ENCODE measurements at regions not wholly inside any gene's neighbourhood (a gene's known extent, or its start where the extent isn't known, plus 50 kb on each side); places are given as distances from the start of the nearest gene placed in this dataset.
"Not testable (repeated sequence)": the region's sequence is repeated elsewhere in the genome, so short reads cannot be mapped to it uniquely, and the experiment has no call there.

DNA sequence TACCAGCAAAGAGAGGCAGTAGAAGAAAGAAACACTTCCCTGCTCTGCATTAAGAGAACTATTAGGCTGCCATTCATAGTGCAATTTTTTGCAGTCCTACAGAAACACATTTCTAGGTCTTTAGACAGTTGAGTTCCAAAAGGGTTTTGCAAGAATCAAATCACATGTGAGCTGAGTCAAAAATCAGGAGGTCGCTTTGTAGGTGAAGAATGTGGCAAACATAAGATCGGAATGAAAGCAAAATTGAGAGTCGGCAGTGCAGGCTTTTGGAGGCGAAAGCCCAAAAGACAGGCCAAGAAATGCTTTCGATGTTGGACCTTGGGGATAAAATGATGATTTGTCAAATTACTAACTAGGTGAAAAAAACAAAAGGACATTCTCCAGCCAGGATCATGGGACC is 213.5 kb upstream of the NRIP1 start:
- no peak for DNase-seq (ENCODE audit: low read depth)

- DNase-seq (ENCODE audit: low read depth), result no peak
Observed at GRCh38 chr21:15278851-15279250, 214.1 kb upstream of the NRIP1 start.

- DNase-seq (ENCODE audit: low read depth), result no peak
Observed at GRCh38 chr21:15279482-15279881, 214.7 kb upstream of the NRIP1 start.

DNA sequence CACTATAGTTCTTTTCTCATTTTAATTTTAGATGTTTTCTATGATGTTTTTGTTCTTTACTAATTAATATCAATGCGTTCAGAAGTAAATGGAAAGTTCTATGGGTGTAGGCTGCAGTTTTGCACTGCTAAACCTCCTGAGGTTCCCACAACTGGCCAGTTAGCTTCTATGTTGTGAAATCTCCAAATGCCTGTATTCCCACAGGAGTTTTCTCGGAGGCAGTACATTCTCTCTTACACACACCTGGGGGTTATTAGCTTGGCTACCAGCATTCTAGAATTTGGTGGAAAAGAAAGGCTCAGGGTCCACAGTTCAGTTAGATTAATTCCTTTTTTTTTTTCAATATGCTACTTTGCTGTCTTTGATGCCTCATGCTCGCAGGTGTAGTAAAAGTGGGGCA is 216.9 kb upstream of the NRIP1 start:
- no peak for DNase-seq (ENCODE audit: low read depth)

DNA sequence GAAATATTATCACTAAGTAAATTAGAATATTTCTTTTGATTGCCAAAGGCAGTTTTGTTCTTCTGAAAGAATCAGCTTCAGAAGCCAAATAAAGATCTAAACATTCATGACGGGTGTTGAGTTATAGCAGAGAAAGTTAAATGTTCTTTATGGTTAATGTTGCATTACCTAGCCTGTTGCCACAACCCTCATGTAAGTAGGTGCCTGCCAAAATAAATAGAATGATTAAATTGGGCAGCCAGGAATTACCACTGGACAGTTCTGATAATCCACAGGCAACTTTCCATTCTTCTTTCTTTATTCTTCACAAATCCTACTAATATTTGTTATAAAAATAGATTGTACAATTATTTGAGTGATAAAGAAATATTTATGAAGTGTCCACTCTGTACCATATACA is 217.9 kb upstream of the NRIP1 start:
- DNase-seq (ENCODE audit: low read depth), result no peak

- no peak for DNase-seq (ENCODE audit: low read depth)
Observed at GRCh38 chr21:15283138-15283537, 218.3 kb upstream of the NRIP1 start.

GRCh38 chr21:15283789-15284188 is 219.0 kb upstream of the NRIP1 start:
- no peak for DNase-seq (ENCODE audit: low read depth)

- DNase-seq (ENCODE audit: low read depth), result no peak
Observed at GRCh38 chr21:15285556-15285955, 220.8 kb upstream of the NRIP1 start.

DNA sequence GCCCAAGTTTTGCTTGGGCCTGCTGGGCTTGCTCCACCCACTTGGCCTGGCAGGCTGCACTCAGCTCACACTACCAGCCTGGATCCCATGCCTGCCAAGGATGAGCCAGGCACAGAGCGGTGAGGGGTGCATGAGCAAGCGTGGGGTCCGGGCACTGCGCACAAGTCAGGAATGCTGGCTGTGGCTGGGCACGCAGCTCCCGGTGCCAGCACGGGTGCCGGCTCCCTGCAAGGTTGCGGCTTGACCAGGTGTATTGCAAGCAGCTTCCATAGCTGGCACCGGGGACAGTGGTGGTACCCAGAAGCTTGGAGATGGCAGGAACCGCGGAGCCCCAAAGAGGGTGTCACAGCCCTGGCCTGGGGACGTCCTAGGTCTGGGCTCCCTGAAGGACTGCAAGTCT is 224.4 kb upstream of the NRIP1 start:
- DNase-seq (ENCODE audit: low read depth), result no peak

DNA sequence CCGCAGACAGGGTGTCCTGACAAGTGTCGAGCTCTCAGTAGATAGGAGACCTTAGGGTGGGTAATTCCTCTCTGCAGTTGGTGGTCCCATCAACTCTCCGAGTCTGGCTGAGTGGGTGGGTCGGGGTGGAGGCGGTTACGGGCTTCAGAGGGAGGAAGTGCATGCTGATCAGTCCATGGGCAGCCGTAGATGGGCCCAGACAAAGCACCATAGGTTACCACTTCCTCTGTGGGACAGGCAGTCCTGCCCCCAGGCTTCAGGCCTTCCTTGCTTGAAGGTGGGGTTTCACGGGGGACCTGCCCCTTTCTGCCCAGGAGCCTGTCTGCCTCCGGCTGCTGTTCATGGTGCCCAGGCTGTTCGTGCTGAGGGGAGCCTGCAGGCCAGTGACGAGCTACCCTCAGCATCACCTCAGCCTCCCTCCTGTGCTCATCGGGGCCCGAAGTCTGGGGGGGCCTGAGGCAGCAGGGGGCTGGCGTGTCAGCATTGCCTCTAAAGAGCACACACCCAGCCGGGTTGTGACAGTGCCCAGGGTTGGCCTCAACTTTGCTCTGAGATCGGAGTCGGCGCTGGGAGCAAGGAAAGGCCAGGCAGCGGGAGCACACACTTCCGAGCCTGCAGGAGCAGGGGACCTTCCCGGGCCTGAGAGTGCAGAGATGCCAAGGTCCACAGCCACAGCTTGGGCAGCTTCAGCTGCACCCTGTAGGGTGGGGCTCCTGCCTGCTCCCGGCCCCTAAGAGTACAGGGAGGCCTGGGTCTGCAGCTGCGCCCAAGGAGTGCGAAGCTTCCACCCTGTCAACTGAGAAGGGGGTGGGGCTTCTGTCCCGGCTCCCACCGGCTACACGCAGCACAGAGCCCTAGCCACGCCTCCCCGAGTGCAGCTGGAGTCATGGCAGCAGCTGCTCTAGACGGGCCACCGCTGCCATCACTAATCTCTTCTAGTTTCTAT is 225.4 kb upstream of the NRIP1 start:
- no peak for DNase-seq (ENCODE audit: low read depth)

- no peak for DNase-seq (ENCODE audit: low read depth)
Observed at GRCh38 chr21:15291621-15292266, 226.9 kb upstream of the NRIP1 start.

GRCh38 chr21:15293240-15293639 is 228.4 kb upstream of the NRIP1 start:
- DNase-seq (ENCODE audit: low read depth), result peak; percentile 96

DNA sequence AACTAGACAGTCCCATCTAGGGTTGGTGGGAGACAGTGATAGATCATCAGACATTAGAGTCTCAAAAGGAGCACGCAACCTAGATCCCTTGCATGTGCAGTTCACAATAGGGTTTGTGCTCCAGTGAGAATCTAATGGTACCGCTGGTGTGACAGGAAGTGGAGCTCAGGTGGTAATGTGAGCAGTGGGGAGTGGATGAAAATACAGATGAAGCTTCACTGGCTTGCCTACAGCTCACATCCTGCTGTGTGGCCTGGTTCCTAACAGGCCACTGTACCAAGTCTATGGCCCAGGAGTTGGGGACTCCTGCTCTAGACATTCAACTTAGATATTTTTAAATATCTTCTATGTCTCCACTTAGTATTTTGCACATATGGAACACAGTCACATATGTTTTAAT is 231.1 kb upstream of the NRIP1 start:
- no peak for DNase-seq (ENCODE audit: low read depth)

GRCh38 chr21:15297824-15298223 is 233.0 kb upstream of the NRIP1 start:
- DNase-seq (ENCODE audit: low read depth), result no peak

DNA sequence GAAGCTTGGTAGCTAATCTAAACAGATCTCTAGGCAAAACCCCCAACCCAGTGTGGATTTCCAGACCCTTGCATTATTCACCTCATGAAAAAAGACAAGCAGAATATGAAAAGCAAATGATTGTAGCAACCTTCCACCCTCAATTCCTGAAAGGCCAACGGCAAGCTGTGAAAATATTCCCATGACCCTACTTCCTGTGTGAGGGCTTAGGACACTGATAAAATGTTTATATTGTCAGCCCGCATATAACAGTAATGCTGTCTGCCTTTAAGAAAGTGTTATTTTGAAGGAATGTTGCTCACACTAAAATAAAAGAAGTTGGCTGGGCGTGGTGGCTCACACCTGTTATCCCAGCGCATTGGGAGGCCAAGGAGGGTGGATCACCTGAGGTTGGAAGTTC is 233.5 kb upstream of the NRIP1 start:
- DNase-seq (ENCODE audit: low read depth), result no peak

GRCh38 chr21:15298755-15299154 is 234.0 kb upstream of the NRIP1 start:
- DNase-seq (ENCODE audit: low read depth), result not testable (repeated sequence)

DNA sequence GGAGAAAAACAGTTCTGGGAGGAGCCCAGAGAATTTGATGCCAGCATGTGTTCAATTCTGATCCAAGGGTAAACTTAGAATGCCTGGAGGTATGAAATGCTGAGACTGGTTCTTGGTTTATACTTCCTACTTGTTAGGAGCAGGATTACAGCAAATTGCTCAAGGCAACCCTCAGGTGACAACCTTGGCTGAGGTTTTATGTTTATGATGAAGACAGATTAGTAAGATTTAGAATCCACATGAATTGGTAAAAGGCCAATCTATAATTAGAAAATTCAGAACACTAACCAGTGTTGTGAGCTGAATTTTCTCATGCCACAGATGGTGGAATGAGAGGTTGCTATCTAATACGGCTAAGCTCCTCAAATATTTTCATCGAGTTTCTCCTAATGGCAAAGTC is 235.3 kb upstream of the NRIP1 start:
- DNase-seq (ENCODE audit: low read depth), result no peak

DNA sequence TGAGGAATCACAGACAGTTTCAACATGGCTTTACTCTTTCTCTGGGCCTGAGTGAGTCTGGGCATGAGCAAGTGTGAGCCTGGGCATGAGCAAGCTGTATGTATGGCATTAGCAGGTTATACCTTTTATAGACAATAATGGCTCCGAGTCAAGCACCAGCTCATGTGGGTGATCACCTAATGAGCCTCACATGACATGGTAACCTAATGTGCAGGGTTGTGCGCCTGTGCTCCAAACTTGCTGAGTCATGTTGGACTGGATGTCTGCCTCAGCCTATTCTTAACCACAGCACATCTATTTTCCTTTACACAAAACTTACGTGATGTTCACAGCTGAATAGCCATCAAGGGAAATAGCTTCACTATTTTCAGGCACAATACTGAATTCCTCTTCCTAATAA is 236.2 kb upstream of the NRIP1 start:
- DNase-seq (ENCODE audit: low read depth), result peak; percentile 34

DNA sequence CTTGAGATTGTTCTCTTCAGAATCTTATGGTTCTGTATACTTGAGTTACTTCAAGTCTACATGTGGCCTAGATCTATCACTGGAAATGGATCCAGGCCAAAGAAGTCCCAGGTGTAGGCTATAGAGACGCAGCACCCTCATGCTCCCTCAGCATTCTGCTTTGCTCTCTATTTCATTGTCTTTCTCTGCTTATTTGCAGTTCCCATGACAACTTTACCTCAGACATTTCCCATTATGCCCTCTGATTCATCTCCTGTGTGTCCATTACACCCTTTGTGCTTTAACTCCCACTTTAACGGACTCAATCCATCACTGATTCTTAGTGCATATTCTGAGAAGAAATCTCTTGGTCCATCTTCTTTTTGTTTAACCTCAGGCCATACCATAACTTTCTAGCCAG is 236.9 kb upstream of the NRIP1 start:
- DNase-seq (ENCODE audit: low read depth), result peak; percentile 57

DNA sequence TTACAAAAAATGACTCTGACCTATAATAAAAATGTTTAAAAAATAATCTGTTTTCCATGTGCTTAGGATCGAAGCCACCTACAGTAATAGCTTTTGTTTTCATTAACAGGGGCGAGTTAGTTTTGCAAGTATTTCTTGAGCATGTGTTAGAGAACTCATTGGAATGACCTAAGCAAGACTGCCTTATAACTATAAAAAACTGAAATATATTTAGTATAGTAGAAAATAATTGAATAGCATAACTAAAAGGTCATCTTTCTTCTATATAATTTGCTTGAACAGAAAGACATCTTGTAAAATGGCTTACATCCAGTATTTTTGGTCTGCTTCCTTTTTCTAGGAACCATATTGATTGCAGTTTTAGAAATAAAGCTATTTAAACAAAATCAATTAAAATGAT is 241.5 kb upstream of the NRIP1 start:
- DNase-seq (ENCODE audit: low read depth), result no peak

- no peak for DNase-seq (ENCODE audit: low read depth)
Observed at GRCh38 chr21:15308333-15308732, 243.5 kb upstream of the NRIP1 start.

DNA sequence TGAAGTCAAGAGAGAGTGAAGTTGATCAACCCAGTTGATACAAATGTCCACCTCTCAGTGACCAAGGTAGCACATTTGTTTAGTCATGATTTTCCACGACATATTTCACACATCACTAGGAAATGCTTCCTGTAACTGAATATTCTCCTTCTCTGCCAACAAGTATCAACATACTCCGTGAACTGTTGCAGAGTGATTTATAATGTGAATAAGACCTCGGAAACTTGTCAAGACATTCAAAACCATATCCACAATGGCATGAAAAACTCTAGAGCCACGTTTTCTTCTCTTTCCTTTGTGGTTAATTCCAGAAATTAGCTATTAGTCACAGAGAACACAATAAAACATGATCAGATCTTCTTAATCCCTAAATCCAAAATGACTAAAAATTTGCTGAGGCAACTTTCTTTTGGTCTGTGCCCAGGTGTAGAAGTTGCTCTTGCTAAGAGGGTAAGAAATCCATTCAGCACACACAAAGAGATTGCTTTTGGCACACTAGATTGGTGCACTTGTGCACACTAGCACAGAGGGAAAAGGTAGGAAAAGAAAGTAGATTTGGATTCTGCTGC is 244.3 kb upstream of the NRIP1 start:
- DNase-seq (ENCODE audit: low read depth), result no peak

DNA sequence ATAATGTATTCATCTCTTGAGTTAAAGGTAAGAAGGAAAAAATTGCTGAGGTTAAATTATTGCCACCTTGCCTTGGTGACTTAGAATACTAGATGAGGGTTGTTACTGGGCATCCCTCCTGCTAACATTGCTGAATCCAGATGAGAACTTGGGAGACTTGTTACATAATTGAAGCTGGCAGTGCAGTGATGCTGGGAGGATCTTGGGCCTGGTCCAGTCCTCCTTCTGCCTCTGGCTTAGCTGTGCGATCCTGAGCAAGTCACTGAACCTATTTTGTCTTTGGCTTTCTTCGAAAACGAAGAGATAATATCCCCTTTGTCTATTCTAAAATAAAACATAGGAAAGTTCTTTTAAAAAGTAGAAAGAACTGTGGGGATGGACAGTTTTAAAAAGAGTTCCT is 244.9 kb upstream of the NRIP1 start:
- DNase-seq (ENCODE audit: low read depth), result no peak

All from amniotic epithelial cell (primary cell).